ENCODE measurements at regions not wholly inside any gene's neighbourhood (a gene's known extent, or its start where the extent isn't known, plus 50 kb on each side); places are given as distances from the start of the nearest gene placed in this dataset.

DNA sequence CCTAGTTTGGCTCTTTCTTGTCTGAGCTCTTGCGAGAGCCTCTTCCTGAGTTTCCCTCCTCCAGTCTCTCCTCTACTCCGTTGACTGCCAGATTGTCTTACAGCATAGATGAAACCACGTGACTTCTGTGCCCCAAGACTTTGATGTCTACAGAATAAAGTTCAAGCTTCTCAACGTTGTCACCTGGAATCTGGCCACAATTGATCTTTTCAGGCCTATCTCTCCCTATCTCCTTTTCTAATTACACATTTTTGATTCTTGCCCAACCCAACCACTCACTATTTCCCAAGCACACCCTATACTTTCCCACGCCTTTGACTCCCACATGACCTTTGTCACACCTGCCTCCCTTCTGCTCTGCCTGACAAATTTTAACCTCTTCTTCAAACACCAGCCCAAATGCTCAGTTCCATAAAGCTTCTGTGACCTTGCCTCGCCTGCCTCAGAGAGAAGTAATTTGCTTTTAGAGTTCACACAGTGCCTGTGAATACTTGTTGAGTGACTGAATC lies 52.4 kb upstream of the PMFBP1 start:
- TF ChIP-seq POLR2A (IDR thresholded peaks at IDR 0.05; ENCODE audit: low read depth, low read length) (no peak), POLR2AphosphoS5 (IDR thresholded peaks at IDR 0.05; ENCODE audit: low read depth, low read length) (no peak)

All from GM12891 (cell line).